ENCODE measurements at regions not wholly inside any gene's neighbourhood (a gene's known extent, or its start where the extent isn't known, plus 50 kb on each side); places are given as distances from the start of the nearest gene placed in this dataset.

DNA sequence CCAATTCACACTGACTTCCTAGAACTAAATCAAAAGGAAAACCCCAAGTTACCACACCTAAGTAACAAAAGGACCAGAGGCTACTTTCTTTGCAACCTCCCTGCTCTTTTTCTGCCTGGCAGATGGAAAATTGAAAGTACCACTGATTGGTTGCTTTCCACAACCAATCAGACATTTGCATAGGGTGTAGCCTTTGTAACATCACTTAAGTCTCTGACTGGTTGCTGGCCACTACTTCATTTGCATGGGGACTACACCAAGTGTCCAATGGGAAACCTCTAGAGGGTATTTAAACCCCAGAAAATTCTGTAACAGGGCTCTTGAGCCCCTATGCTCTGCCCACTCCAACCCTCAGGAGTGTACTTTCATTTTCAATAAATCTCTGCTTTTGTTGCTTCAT is 365.0 kb downstream of the LTN1 start:
- DNase-seq (ENCODE audit: insufficient read length, low spot score), result no peak
- no peak for FAIRE-seq
- TF ChIP-seq CTCF (IDR thresholded peaks at IDR 0.05; ENCODE audit: insufficient read depth, missing control alignments), result no peak

- DNase-seq (ENCODE audit: insufficient read length, low spot score) (no peak), FAIRE-seq (no peak)
- no peak for TF ChIP-seq CTCF (IDR thresholded peaks at IDR 0.05; ENCODE audit: insufficient read depth, missing control alignments)
Measured at GRCh38 chr21:28627261-28627660, 365.4 kb downstream of the LTN1 start.

DNA sequence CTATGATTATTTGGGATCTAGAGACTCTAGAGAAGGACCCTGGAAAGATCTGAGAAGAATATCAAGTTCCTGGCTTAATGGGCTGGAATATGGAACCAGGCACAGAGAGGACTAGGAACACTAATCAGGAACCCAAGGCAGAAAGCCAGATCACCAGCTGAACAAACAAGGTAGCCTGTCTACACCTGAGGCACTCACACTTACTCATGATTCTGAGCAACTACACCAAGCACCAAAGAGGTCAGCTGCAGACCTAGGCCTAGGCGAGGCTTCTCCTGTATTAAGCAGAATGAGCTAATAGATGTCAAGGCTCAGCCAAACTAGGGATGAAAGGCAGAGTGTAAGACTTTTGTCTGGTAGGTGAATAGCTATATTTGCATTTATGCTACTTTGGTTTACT is 368.1 kb downstream of the LTN1 start:
- no peak for TF ChIP-seq CTCF (IDR thresholded peaks at IDR 0.05; ENCODE audit: insufficient read depth, missing control alignments)
- DNase-seq (ENCODE audit: insufficient read length, low spot score) (no peak), FAIRE-seq (no peak)

- FAIRE-seq (no peak), DNase-seq (ENCODE audit: insufficient read length, low spot score) (no peak)
- no peak for TF ChIP-seq CTCF (IDR thresholded peaks at IDR 0.05; ENCODE audit: insufficient read depth, missing control alignments)
Measured at GRCh38 chr21:28617300-28617699, 375.4 kb downstream of the LTN1 start.

GRCh38 chr21:28615276-28615675 is 377.4 kb downstream of the LTN1 start:
- DNase-seq (ENCODE audit: insufficient read length, low spot score) (no peak), FAIRE-seq (no peak)
- no peak for TF ChIP-seq CTCF (IDR thresholded peaks at IDR 0.05; ENCODE audit: insufficient read depth, missing control alignments)

DNA sequence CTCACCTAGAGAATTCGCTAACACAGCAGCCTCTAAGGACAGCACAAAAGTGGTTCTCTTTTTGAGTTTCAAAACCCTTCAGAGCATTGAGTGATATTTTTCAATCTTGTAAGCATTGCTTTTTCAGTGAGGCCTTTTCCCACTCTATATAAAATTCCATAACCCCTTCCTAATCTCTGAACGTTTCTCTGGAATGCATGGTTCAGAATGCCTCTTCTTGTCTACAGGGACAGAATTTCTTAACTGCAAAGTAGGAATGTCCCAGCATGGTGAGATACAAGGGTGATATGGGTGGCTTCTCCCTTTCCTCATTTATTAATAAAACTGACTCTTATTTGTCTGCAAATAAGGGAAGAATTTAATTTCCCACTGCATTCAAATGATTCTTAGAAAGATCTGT is 377.9 kb downstream of the LTN1 start:
- no peak for TF ChIP-seq CTCF (IDR thresholded peaks at IDR 0.05; ENCODE audit: insufficient read depth, missing control alignments)
- FAIRE-seq, result no peak
- no peak for DNase-seq (ENCODE audit: insufficient read length, low spot score)

DNA sequence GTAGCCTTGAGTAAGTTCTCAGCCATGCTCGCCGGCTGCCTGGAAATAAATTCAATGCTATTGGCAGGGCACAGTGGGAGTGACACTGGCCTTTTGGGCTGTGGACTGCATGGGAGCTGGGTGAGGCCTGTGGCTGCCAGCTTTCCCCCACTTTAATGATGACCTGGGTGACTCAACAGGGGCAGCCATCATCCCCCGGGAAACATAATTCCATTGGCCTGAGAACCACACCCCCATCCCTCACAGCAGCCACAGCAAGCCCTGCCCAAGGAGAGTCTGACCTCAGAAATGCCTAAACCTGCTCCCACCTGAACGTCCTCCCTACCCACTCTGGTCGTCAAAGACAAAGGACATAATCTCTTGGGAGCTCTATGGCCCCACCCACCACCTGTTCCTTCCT is 384.0 kb downstream of the LTN1 start:
- DNase-seq (ENCODE audit: insufficient read length, low spot score) (no peak), FAIRE-seq (no peak)
- no peak for TF ChIP-seq CTCF (IDR thresholded peaks at IDR 0.05; ENCODE audit: insufficient read depth, missing control alignments)

All from D721Med (cell line).